Neutrophil (primary cell): ENCODE measurements at regions not wholly inside any gene's neighbourhood (a gene's known extent, or its start where the extent isn't known, plus 50 kb on each side); places are given as distances from the start of the nearest gene placed in this dataset.

Experiments
- H3K27ac ChIP-seq: fragments of 200-600 bp; sonication (generic); 2 replicates; pipeline ENCODE4 v1.5.1; 2016; ENCODE audit warnings: mild to moderate bottlenecking, moderate library complexity
- H3K27me3 ChIP-seq: fragments of 200-600 bp; sonication (generic); 2 replicates; pipeline ENCODE4 v1.6.0; 2016; ENCODE audit warnings: mild to moderate bottlenecking
- H3K36me3 ChIP-seq: fragments of 200-600 bp; sonication (generic); 2 replicates; pipeline ENCODE4 v1.5.1; 2017
- H3K4me1 ChIP-seq, 2 experiments: fragments of 200-600 bp in 1 of 2; sonication (generic) in 1 of 2; 1 replicate in 1 of 2; 2 replicates in 1 of 2; pipeline versions ENCODE4 v1.5.1 to v1.6.1; 2013 to 2016; ENCODE audit warnings: low read depth in 1 of 2, low read length in 1 of 2, mild to moderate bottlenecking in 1 of 2, moderate library complexity in 1 of 2; ENCODE audit not compliant: control insufficient read depth in 1 of 2, insufficient read depth in 1 of 2
- H3K4me3 ChIP-seq, 2 experiments: fragments of 200-600 bp in 1 of 2; sonication (generic) in 1 of 2; 1 replicate in 1 of 2; 2 replicates in 1 of 2; pipeline ENCODE4 v1.5.1; 2013 to 2016; ENCODE audit warnings: low read depth in 1 of 2, low read length in 1 of 2, mild to moderate bottlenecking in 1 of 2, moderate library complexity in 1 of 2
- H3K9me3 ChIP-seq: fragments of 200-600 bp; sonication (generic); 2 replicates; pipeline ENCODE4 v1.5.1; 2016
- TF ChIP-seq, protein P1 (sequence below): fragments of 200-600 bp; sonication (generic); IDR thresholded peaks from 2 replicates; pipeline ENCODE4 v1.5.1; 2016; ENCODE audit warnings: antibody characterized with exemption

DNA sequence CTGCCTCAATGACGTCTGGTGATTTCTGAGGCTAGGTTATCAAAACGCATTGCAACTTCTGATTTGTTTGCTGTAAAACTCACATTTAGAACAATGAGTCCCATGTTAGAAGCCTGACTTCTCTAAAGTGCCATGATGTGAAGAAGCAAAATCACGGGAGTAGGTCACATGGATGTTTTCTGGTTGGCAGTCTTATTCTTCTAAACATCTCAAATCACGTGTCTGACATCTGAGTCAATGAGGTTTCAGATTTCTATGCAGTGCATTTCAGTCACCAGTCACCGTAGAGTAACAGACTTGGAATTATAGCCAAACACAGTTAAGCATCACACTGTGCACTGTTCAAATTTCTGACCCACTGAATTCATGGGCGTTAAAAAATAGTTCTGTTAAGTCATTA, 482.1 kb downstream of the TMA16 start:
- H3K36me3 ChIP-seq, result no peaks in the 10 kb centered on the region
- TF ChIP-seq, protein P1, sequence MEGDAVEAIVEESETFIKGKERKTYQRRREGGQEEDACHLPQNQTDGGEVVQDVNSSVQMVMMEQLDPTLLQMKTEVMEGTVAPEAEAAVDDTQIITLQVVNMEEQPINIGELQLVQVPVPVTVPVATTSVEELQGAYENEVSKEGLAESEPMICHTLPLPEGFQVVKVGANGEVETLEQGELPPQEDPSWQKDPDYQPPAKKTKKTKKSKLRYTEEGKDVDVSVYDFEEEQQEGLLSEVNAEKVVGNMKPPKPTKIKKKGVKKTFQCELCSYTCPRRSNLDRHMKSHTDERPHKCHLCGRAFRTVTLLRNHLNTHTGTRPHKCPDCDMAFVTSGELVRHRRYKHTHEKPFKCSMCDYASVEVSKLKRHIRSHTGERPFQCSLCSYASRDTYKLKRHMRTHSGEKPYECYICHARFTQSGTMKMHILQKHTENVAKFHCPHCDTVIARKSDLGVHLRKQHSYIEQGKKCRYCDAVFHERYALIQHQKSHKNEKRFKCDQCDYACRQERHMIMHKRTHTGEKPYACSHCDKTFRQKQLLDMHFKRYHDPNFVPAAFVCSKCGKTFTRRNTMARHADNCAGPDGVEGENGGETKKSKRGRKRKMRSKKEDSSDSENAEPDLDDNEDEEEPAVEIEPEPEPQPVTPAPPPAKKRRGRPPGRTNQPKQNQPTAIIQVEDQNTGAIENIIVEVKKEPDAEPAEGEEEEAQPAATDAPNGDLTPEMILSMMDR, result no peak
- H3K4me3 ChIP-seq, result no peak overlapping the region
- no peaks in the 10 kb centered on the region for H3K27me3 ChIP-seq
- H3K27ac ChIP-seq, result no peak overlapping the region
- no peaks in the 10 kb centered on the region for H3K4me1 ChIP-seq
- no peaks in the 10 kb centered on the region for H3K9me3 ChIP-seq

DNA sequence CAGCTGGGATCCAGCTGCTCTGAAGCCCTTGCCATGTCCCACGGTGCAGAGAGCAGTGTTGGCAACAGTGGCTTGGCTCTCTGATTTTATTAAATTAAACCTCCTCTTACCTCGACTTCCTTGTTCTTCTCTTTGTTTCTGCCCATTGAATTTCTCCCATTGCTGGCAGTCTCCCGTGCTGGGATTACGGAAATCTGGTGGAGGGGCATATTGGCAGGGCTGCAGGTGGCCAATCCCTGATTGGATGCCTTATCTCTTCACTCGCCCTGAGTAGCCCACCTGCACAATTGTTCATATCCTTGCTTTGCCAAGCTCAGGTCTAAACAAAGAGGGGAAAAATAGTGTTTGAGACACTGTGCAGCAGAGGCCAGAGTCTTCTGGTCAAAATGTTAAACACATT, 493.9 kb downstream of the TMA16 start:
- TF ChIP-seq, protein P1, result no peak
- no peaks in the 10 kb centered on the region for H3K4me1 ChIP-seq
- no peak overlapping the region for H3K27ac ChIP-seq
- no peak overlapping the region for H3K4me3 ChIP-seq
- H3K9me3 ChIP-seq, result no peaks in the 10 kb centered on the region
- H3K36me3 ChIP-seq, result no peaks in the 10 kb centered on the region
- no peaks in the 10 kb centered on the region for H3K27me3 ChIP-seq

DNA sequence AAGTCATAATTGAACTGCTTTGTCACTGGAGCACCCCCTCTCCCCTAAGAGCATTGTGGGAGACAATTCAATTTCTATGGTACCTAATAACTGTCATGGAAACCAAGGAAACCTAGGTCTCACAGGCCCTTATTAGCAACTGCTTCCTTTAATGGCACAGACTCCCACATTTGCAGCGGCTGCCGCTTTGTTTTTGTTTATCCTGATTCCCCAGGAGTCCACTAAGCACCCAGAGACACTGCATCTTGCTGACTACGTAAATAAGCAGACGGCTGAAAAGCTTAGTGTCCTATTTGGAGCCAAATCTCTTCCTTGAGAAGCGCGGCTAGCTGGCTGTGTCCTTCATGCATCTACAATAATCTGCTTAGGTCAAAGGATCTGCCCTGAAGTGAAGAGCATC, 494.4 kb downstream of the TMA16 start:
- Histone ChIP-seq H3K36me3 (no peaks in the 10 kb centered on the region), H3K9me3 (no peaks in the 10 kb centered on the region)

DNA sequence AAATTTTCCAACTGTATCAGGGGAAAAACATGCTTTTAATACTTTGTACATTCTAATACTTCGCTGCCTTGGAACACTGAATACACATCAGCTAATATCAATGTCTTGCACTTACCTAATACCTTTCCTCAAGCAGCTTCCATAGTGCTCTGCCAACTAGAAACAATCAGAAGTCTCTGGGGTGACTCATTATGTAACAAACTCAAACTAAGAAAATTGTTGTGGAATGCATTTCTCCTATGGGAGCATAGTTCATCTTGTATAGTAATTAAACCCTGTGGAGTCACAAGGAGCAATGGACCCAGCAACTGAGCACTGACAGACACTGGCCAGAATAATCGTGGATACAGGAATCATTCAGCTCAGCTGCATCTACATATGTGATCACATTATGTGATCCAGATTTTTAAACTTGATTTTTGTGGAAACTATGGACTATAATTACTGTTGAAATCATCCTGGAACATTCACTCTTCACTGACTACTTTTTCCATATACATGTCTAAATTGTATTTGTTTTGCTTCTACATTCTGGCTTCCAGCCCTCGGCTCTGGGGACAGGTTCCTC, 496.9 kb downstream of the TMA16 start:
- Histone ChIP-seq H3K4me3 (no peak overlapping the region), H3K36me3 (no peaks in the 10 kb centered on the region), H3K27ac (no peak overlapping the region), H3K9me3 (no peaks in the 10 kb centered on the region), H3K27me3 (no peaks in the 10 kb centered on the region), H3K4me1 (no peaks in the 10 kb centered on the region)
- TF ChIP-seq, protein P1, result no peak

More for the DNA sequence above, 494.4 kb downstream of the TMA16 start:
- no peak overlapping the region for H3K27ac ChIP-seq
- no peak overlapping the region for H3K4me3 ChIP-seq
- H3K4me1 ChIP-seq, result no peaks in the 10 kb centered on the region
- TF ChIP-seq, protein P1, result no peak
- no peaks in the 10 kb centered on the region for H3K27me3 ChIP-seq

DNA sequence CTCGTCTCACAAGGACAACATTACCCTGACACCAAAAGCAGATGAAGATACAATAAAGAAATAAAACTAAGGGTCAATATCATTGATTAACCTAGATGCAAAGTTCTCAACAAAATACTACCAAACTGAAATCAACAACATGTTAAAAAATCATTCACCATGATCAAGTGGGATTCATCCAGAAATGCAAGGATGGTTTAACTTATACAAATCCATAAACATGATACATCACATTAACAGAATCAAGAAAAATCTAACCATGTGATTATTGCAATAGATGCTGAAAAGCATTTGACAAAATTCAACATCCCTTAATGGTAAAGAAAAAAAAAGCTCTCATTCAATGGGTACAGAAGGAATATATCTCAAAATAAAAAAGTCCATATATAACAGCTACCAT, 514.9 kb downstream of the TMA16 start:
- H3K27ac ChIP-seq, result no peak overlapping the region
- no peaks in the 10 kb centered on the region for H3K27me3 ChIP-seq
- no peak overlapping the region for H3K4me3 ChIP-seq
- H3K9me3 ChIP-seq, result no peaks in the 10 kb centered on the region
- TF ChIP-seq, protein P1, result no peak
- H3K4me1 ChIP-seq, result no peaks in the 10 kb centered on the region
- H3K36me3 ChIP-seq, result no peaks in the 10 kb centered on the region

DNA sequence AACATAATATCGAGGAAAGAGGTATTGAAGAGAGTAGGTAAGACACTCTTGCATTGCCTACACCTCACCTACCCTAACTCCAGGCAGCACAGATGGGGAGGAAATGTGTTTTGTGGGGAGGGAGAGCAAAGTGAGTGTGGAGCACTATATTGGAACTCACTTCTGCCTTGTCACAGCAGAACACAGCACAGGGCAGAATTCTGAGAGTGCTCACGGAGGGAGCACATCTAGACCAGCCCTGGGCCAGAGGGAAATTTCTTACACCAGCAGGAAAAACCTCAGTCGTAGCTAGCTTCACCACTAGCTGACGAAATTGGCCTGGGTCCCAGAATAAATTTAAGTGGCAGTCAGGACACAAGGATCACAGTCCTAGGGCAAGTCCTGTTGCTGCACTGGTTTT, 517.3 kb downstream of the TMA16 start:
- no peak overlapping the region for H3K4me3 ChIP-seq
- H3K36me3 ChIP-seq, result no peaks in the 10 kb centered on the region
- H3K27ac ChIP-seq, result no peak overlapping the region
- no peaks in the 10 kb centered on the region for H3K27me3 ChIP-seq
- TF ChIP-seq, protein P1, result no peak
- no peaks in the 10 kb centered on the region for H3K9me3 ChIP-seq
- H3K4me1 ChIP-seq, result no peaks in the 10 kb centered on the region
